GM21381 (cell line): ENCODE measurements at regions not wholly inside any gene's neighbourhood (a gene's known extent, or its start where the extent isn't known, plus 50 kb on each side); places are given as distances from the start of the nearest gene placed in this dataset.

Experiments used
- ATAC-seq: cut with Tn5 transposase; IDR thresholded peaks from one replicate; pipeline ENCODE4 v1.9.1; 2021; ENCODE audit warnings: mild to moderate bottlenecking, moderate library complexity; ENCODE audit not compliant: unreplicated experiment

DNA sequence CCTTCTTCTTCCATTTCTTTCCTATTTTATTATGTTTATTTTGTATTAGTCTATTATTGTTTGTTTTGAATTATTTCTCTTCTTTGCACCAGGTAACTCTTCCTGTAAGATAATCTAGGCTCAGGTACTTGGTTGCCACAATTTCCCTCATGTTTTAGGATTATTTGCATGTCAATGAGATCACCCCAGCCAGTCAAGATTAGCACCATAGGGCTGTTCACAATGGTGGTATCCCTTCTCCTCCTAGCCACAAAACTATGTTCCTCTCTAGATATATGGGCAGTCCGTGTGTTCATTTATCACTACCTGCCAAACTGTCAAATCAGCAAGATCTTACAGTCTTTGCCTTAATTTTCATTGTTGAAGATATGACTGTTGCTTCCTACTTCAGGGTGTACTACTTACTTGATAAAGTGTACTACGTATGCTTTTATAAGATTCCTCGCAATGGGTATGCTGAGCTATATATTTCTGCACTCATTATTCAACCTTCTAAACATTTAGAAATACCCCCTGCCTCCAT is 1536.2 kb downstream of the PLA2G4A start:
- ATAC-seq = no peak

DNA sequence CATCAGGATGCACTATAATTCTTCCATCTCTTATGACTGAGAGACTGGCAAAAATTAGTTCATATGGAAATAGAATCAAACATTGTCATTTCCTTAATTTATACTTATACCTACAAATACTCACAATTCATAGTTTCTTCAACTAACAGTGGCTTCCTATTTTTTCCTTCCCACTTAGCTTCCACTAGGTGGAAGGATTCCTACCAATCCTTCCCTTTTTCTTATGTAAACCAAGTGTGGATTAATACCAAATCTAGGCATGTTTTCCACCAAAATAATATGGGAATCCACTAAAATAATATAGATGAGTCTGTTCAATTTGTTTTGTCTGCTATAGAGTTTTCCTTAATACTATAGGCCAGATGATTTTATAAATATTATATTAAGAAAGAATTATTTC is 1537.1 kb downstream of the PLA2G4A start:
- no peak for ATAC-seq

DNA sequence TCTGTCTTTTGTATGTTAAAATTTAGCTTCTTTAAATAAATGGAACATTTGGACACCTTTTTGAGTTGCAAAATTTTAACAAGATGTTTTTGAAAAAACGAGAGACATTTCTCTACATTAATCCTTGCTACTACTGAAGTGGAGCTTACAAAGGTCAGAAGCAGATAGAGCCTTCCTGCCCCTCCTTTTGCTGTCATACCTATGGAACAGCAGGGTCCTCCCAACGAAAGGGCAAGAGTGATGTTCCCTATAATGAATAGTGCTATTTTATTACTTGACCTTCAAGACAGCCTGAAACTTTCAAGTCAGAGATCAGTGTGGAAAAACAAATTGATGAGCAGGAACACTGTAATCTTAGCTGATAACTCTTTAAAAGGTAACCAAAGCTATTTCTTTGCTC is 1538.9 kb downstream of the PLA2G4A start:
- no peak for ATAC-seq

GRCh38 chr1:188371295-188371806 is 1542.6 kb downstream of the PLA2G4A start:
- no peak for ATAC-seq

DNA sequence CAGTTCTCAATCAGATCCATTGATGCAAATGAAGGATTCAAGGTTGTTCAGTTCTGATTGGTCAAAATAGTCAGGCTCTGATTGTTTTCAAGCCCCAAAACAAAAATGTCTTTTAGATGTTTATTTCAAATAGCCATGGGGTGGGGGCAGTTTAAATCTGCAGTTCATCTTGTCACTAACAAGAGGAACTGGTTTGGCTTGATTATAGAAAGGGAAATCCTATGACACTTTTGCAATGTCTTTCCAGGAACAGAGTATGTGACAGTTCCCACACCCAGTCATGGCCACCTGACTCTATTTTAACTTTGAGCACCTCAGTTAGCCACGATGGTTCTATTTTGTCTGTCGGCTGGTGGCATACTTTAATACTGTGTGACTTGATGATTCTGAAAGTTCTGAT is 1544.1 kb downstream of the PLA2G4A start:
- no peak for ATAC-seq

DNA sequence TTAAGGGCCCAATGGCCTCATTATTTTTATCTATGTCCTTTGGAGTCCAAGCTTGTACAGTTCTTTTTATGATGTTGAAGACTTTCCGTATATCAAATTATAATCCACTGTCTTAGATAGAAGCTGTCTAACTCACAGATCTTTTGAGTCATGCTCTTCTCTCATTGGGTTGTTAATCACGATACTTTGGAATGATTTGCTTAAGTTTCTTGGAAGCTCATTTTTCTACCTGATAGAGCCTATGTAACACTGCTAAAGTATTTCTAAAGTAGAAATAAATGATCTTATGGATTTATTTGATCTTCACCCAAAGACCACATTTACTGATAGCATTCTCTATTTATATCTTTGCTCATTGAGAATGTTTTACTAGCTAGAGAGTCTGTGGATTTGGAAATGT is 1554.1 kb downstream of the PLA2G4A start:
- no peak for ATAC-seq

DNA sequence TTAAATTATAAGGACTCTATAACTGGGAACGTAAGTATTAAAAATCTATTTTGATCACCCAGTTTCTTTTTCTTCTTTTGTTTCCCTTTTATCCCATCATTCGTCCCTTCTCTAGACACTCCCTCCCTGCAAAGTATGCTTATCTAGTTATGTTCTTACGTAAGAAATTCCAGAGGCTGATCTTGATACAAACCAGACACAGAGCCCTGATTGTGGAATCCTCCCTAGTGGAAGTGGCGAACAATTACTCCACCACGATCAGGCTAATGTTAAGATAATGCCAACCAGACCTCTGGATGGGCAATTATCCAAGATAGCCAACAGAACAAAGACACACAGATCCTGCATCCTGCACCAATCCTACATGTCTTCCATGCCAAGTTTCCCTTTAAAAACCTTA is 1557.4 kb downstream of the PLA2G4A start:
- no peak for ATAC-seq

- ATAC-seq = no peak
Observed at GRCh38 chr1:188386666-188387065, 1557.9 kb downstream of the PLA2G4A start.

DNA sequence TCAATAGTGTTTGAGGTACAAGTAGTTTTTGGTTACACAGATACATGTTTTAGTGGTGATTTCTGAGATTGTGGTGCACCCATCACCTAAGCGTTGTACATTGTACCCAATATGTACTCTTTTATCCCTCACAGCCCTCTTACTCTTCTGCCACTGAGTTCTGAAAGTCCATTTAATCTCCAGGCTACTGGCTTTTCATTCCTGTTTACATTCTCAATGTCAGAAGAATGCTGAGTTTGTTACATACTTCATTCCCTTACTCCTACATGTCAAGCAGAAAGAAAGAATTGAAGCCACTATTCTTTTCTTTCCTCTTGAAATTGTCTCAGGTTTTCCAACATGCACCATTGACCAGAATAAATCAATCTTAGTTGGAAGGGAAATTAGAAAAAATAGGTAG is 1565.9 kb downstream of the PLA2G4A start:
- ATAC-seq = no peak

DNA sequence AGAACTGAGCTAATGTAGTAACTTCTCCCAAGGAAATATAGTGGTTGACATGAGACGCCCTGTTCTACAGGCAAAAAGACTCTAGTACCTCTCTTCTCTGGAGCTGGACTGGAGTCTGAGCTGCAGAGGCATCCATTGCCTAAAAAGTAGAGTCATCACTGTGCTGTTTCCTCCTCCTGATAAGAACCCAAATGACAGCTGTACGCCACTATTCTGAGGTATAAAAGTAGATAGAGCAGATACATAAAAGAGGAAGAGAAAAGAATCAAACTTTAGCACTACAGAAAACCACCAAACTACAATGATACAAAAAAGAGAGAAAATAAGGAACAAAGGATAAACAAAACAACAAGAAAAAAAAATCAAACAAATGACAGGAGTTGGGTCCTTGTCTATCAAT is 1568.8 kb downstream of the PLA2G4A start:
- ATAC-seq = no peak

DNA sequence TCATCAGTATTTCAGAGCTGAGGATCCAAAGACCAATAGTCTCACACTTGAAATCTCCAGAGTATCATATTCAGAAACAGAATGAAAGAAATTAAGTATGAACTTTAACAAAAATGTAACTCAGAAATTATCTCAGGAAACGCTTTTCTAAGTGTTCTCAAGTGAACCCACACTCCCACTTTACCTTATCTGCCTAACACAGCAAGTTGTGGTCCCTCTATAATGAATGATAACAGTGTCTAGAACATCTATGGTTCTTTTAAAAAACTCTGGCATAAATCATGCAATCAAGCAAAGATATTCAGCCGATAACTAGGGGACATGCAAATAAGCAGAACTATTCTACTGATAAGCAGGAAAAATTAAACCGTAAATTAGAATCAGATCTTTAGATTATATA is 1574.2 kb downstream of the PLA2G4A start:
- ATAC-seq = no peak

DNA sequence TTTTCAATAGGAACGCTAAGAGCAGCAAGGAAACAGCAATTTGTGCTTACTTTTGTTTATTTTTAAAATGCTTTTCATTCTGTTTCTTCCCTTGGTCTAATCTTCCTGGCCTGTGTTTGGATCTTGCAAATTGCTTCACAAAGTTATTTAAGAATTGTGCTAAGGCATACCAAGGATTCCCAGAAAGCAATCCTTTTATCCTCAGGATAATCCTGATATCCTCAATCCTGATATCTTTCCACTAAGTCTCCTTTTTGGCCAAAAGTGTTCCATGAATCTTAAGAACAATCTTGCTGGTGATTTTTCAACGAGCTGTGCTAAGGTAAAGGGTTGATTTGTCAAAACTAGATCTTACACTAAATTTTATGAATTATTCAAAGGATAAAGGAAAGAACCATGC is 1577.9 kb downstream of the PLA2G4A start:
- no peak for ATAC-seq

DNA sequence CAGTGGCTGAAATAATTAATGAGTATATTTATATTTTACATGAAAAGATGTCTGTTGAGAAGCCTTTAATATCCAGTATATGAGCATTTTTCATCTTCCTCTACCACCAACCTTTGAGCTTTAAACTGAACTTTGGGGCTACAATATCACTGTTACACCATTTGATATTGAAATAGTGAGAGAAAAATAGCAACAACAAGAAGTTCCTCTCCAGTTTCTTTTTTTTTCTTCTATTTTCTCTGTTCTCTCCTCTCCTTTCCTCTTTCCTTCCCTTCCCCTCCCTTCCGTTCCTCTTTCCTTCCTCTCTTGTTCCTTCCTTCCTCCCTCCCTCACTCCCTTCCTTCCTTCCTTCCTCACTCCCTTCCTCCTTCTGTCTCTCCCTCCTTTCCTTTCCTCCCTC is 1591.4 kb downstream of the PLA2G4A start:
- no peak for ATAC-seq

GRCh38 chr1:188423073-188423472 is 1594.3 kb downstream of the PLA2G4A start:
- no peak for ATAC-seq

DNA sequence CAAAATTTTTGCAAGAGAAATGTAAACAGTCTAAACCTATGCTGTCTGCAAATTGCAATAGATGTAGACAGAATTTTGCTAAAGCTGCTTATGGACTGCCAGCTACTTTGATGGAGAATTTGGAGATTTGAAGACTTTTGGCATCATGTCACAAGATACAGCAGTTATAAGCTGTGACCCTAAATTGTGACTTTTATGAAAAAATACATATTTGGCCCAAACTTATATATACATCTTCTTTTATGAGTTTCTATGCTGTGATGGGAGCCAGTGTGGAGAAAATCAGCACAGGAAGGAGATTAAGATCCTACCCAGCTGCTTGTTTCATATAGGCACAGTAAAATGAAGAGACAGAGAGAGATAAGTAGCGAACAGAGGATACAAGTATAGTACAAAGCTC is 1595.4 kb downstream of the PLA2G4A start:
- no peak for ATAC-seq

DNA sequence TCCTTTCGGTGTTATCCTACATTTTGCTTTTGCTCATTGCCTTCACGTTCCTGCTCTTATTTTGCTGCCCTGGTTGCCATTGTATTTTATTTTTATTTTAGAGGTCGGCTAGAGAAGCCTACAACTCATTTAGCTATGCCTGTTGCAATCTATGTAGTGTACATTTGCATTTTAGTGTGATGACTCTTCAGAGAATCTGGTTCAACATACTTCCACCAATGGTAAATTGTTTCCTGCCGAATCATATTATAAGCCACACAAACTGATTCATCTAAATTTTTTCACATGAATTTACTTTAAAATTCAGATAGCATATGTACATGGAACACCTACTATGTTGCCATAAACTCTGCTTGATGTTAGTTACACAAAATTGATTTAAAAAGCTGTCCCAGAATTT is 1596.9 kb downstream of the PLA2G4A start:
- no peak for ATAC-seq

DNA sequence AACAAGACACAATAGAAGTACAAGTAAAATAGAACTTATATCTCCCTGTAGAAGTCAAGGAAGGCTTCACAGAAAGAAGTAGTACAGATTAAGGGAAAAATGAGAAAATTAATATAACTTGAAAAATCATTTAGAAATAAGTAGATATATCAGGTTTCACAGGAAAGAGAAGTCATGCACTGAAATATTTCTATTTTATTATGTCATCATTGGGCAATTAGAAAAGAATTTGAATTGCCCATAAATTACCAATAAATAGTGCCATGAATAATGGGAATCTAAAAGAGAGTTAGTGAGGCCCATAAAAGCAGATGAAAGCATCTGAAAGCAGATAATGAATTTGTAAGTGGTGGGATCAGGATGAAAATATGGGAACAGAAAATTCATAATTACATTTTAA is 1597.8 kb downstream of the PLA2G4A start:
- ATAC-seq = no peak

GRCh38 chr1:188427642-188428041 is 1598.9 kb downstream of the PLA2G4A start:
- ATAC-seq = no peak

DNA sequence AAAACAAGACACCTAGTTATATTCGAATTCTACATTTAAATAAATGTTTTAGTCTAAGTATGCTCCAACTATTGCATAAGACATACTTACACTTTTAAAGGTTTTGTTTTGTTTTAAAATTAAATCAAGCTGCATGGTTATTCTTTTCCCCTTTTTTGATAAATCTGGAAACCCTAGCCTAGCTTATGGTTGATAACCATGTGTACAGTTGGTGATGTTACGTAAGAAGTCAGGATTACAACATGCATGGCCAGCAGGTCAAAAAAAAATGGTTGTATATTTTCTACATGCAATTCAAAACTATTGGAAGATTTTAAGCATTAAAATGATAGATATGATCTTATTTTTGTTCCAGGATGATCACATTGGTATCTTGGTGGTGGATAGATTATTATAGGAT is 1600.6 kb downstream of the PLA2G4A start:
- ATAC-seq = no peak

DNA sequence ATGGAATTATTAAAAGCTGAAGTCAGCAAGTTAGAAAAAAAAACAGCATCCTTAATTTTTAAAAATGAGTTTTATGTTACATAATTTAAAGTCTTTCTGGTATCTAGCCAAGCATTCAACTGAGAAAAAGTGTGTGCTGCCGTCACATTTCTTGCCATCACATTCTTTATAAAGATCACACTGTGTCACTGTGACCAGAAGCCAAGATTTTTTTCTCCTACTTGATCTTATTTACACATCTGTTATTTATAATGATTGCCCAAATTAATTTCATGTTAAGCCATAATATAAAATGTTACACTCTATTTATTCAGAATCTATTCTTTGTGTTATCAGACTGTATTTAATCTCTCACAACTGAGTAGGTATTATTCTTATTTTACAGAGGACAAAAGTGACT is 1603.7 kb downstream of the PLA2G4A start:
- no peak for ATAC-seq

GRCh38 chr1:188433425-188433824 is 1604.7 kb downstream of the PLA2G4A start:
- no peak for ATAC-seq

DNA sequence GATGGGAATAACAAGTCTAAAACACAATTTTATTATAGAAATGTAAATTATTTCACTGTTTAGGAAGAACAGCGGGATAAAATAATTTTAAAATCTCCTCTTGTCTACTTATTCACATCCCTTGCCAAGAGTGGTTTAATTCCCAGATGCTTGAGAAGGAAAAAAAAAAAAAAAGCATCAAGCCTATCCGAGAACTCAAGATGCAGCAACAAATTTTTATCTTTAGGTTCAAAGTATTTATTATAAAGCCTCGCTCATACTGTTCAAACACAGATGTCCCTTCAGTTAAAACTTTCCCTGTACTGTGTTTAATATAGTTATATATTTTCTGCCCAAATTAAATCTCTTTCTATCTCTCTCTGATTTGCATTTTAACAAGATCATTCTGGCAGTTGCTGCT is 1615.8 kb downstream of the PLA2G4A start:
- no peak for ATAC-seq

DNA sequence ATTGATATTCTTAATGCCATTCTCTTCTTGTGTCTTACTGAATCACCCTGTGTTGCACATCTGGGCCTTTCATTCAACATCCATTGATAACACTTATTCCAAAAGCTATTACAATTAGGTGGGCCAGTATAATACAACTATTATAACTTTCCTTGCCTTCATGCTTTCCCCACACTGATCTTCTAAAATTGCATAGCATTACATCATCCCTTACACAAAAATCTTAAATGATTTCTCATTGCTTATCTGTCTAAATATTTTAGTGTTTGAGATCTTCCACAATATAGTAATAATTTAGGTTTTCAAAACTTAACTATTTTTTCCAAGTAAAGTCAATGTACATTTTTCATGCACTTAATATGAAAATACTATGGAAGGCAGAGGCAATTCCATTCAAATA is 1634.1 kb downstream of the PLA2G4A start:
- no peak for ATAC-seq

GRCh38 chr1:188463919-188464318 is 1635.2 kb downstream of the PLA2G4A start:
- no peak for ATAC-seq
